HT-29 (cell line): ENCODE measurements at regions not wholly inside any gene's neighbourhood (a gene's known extent, or its start where the extent isn't known, plus 50 kb on each side); places are given as distances from the start of the nearest gene placed in this dataset.
"Not testable (repeated sequence)": the region's sequence is repeated elsewhere in the genome, so short reads cannot be mapped to it uniquely, and the experiment has no call there.

Experiments used
- DNase-seq: peaks from one replicate; pipeline ENCODE4 v3.0.0-alpha.2; 2015; ENCODE audit warnings: low spot score

DNA sequence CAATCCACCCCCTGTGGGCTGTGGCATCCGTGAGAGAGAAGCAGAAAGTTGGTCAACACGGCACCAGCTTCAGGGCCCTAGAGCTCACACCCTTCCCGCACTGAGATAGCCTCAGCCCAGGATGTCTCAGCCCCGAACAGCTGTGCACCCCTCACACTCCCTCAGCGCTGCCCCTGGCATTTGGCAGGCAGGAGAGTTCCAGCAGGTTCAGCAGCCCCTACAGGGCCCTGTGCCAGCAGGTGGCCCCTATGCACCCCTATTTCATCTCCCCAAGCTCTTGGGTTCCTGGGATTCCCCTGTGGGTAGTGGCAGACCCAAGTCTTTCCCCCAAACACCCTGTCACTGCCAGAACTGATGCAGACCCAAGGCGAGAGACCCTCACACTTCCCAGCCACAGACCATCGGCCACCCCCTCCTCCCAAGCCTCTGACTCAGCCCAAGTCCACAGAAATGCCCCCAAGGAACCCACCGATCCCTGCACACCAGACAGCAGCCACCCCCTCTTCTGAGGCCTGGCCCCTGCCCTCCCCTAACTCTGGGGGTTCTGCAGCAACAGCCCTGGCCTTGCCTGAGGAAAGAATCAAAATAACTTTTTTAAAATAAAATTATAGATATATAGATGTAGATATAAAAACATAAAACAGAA lies 183.6 kb downstream of the IGLL1 start:
- no peak for DNase-seq

DNA sequence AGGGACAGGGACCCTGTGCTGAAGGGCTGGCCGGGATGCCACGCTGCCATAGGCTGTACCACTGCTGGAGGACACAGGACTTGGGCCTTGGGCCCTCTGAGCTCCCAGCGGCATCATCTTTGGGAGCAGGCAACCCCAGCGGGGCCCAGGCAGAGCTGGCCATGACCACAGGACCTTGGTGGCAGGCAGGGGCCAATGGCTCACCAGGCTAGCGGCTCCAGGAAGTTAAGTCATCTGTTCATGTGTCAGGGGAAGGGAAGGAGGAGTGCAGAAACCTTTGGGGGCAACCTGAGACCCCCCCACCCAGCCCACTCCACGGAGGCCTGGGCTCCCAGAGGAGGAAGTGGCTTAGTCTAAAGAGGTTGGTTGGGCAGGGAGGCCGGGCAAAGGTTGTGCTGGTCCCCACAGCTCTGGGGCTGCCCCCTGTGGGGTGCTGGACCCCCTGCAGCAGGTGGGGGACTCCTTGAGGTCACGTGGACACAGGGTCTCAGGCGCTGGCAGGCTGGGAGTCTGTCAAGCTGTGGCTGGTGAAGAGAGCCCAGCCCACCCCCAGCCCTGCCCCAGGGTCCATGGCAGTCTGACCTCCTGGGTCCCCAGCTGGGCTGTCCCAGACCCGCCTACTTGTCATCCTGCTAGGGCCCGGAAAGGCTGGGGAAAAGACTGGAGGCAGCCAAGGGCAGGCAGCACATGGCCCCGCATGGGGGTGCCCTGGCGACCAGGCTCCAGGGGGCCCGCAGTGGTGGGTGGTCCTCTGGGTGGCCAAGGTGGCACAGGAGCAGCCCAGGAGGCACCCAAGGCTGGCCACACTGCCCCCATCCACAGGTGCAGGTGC lies 184.3 kb downstream of the IGLL1 start:
- DNase-seq: no peak

DNA sequence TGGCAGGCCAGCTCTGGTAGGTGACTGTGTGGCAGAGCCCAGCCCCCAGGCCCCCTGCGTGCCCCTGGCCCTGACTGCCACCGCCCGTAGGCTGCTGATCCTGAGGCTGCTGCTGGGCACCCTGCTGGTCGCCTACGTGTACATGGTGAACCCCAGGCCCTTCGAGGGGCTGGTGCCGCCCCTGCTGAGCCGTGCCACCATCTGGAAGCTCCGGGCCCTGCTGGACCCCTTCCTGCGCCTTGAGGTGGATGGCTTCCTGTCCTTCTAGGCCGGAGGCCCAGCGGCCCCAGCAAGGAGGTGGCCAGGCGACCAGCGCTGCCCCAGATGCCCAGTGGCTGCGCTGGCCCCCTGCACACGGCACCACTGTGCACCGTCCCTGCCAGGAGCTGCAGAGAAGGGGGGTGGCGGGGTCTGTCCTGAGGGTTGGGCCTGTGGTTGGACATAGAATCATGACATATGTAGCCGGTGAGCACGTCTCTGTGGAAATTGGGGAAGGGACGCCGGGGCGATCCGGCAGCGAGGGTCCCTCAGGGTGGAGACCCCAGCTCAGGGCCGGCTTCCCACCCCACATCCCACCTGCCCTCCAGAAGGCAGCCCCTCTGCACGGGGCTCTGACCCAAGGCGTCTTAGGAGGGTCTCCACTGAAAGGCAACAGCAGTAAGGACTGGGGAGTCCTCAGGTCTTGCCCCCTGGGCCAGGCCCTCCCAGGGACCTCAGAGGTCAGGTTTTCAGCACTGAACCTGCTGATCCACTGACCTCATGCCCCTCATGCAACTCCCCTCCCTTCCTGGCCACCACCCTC lies 185.4 kb downstream of the IGLL1 start:
- DNase-seq: no peak

DNA sequence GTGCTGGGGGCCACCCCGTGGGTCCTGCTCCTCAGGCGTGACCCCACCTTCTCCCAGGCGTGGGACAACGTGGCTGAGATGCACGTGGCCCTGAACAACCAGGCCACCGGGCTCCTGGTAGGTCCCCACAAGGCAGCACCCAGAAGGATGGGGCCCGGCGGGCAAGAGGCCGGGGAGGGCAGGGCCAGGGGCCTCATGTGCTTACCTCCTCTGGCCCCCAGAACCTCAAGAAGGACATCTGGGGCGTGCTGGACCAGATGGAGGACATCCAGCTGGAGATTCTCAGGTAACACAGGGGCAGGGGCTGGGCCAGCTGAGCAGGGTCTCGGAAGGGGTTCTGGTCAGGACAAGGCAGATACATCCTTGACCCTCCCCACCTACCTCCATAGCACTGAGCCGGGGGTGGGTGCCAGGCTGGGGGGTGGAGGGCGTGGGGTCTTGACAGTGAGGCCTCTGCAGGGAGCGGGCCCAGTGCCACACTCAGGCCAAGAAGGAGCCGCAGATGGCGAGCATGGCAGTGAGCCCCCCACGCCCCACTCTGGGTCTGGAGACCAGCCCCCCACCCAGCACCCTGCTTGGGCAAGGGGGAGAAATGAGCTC lies 186.3 kb downstream of the IGLL1 start:
- no peak for DNase-seq

DNA sequence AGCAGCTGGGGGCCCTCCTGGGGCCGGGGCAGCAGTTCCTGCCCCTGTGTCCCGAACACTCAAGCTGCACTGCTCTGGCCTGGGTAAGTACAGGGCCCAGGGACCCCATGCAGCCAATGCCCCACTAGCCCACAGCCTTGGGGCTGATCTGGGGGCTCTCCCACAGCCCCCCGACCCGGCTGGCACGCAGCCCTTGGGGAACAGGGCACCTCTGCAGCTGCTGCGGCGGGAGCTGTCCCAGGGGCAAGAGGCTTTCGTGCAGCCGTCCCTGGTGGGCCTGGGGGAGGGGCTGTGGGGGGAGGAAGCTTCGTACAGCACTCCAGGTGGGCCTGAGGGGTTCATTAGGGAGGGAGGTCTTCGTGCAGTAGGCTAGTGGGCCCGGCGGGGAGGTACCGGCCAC lies 186.9 kb downstream of the IGLL1 start:
- DNase-seq: not testable (repeated sequence)

DNA sequence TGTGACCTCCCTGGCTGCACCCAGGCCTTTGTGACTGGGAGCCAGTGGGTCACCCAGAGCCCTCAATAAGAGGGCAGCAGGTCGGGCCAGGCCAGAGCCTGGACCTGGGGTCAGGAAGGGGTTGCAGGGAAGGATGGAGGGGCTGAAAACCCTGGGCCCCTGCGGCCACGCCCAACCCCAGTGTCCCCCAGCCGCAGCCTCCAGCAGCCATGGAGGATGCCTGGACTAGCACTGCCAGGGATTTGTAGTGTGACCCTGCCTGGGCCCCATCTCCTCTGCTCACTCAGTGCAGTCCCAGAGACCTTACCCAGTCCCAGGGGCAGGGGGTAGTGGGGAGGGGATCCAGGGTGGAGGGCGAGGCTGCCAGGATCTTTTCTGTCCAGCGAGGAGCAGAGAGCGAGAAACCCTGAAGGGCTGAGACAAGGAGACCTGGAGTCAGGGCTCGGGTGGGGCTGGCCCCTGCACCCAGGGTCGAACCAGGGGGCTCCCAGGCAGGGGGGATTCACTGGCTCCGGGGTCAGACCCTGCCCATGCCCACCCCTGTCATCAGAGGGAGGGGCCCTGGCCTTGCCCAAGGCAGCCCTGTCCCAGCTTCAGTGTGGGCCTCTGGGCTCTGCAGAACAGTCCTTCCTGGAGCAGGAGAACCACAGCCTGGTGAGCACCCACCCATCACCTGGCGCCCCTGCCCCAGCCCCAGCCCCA lies 187.5 kb downstream of the IGLL1 start:
- no peak for DNase-seq

DNA sequence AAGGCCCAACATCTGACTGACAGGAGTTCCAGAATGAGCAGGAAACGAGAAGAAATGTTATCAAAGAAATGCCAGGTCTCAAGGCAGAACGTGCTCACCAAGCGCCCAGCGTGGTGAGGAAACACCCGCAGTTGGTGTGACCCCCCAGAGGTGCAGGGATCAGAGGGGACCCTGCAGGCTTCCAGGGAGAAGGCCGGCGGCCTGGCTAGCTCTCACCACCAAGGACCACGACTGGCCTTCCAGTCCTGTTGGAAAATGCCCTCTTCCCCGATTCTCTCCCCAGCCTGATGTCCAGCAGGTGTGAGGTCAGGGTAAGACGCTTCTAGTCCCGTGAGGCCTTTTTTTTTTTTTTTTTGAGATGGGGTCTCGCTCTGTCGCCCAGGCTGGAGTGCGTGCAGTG lies 189.1 kb downstream of the IGLL1 start:
- no peak for DNase-seq

DNA sequence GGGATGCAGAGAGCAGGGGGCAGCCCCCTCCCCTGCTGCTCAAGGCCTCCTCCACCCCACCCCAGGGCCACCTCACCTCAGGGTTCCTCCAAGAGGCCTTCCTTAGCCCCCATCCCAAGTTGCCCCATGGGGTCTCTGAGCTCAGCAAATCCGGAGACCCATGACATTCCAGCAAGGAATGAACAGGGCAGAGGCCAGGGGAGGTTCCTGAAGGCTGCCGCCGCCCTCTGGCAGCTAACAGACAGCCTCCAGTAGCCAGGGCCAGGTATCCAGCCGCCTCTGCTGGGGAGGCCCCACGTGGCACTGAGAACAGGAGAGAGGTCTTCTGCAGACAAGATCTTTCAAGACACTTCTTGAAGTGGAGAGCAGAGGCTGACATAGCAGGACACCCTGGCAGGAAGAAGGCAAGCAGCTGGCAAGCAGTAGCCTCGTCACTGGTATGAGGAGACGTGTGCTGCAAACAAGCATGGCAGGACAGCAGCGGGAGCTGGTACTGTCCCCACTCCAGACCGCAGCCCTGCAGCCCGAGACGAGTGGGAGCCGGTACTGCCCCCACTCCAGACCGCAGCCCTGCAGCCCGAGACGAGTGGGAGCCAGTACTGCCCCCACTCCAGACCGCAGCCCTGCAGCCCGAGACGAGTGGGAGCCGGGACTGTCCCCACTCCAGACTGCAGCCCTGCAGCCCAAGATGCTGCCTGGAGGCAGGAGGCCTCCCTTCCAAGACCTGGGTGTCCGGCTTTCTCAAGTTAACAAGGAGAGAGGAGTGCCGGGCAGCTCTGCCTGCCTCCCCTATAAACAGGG lies 190.6 kb downstream of the IGLL1 start:
- DNase-seq: no peak

DNA sequence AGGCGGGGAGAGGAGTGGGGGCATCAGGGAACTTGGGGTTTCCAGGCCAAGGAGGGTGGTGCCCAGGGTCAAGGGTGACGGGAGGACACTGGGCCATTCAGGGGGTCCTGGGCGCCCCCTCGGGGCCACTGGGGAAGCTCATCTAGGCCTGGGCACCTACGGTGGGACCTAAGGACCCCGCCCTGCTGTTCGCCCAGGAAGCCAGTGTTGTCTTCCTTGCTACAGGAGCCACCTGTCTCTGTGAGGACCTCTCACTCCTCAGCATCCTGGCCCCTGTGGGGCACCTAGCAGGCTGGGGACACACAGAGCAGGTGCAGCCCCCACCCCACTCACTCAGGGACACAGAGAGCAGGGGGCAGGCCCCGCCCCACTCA lies 191.6 kb downstream of the IGLL1 start:
- no peak for DNase-seq

DNA sequence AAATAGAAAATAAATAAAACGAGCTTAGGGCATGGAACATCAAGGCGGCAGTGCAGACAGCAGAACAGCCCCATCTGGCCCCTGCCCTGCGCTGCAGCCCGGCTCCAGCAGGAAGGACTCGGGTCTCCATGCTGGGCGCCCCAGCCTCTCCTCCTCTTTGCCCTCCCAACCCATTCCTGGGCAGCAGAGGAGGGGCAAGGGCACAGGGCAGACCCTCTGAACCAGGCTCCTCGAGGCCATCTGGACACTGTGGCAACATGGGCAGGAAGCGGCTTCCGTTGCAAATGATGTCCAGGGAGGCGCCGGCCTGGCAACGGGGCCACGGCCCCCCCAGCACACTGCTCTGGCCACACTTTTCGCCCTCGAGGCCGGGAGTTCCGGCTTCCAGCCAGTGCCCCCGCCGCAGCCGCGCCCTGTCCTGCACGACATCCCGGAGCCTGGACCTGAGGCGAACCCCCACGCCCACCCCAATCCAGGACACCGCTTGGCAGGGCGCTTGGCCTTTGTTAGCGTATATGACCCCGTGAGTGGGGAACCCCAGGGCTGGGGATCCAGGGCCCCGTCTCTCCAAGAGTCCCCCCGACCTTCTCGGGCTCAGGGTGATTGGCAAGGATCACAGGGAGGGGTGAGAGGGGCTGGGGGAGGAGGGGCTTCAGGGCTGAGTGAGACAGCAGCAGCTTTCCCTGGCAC lies 192.1 kb downstream of the IGLL1 start:
- DNase-seq: no peak

DNA sequence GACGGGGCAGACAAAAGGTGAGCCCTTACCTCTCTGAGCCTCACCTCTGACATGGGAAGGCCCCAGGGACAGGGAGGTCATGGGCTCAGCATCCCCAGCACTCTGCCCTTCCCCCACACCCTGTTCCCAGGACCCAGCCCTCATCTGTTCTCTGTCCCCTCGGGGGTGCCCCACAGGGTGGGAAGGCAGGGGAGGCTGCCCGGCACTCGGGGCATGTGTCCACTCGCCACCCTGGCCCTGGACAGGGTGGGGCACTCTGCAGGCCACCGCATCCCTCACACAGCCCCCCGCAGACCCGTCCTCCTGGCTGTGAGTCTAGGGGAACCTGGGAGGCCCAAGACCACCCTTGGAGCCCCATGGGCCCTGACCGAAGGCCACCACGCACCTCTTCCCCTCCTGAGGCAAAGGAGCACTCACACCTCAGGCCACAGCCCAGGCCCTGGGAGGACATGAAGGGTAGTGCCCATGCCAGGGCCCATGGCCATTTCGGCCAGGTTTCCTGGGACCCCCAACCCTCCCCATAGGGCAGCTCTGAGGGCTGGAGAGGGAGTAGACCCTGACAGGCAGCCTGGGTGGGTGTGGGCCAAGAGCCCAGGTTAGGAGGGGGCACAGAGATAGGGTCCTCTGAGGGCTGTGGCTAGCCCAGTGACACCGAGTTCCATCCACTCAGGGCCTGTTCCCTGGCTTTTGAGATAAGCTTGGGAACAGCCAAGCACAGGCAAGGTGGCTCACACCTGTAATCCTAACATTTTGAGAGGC lies 193.1 kb downstream of the IGLL1 start:
- DNase-seq: no peak

DNA sequence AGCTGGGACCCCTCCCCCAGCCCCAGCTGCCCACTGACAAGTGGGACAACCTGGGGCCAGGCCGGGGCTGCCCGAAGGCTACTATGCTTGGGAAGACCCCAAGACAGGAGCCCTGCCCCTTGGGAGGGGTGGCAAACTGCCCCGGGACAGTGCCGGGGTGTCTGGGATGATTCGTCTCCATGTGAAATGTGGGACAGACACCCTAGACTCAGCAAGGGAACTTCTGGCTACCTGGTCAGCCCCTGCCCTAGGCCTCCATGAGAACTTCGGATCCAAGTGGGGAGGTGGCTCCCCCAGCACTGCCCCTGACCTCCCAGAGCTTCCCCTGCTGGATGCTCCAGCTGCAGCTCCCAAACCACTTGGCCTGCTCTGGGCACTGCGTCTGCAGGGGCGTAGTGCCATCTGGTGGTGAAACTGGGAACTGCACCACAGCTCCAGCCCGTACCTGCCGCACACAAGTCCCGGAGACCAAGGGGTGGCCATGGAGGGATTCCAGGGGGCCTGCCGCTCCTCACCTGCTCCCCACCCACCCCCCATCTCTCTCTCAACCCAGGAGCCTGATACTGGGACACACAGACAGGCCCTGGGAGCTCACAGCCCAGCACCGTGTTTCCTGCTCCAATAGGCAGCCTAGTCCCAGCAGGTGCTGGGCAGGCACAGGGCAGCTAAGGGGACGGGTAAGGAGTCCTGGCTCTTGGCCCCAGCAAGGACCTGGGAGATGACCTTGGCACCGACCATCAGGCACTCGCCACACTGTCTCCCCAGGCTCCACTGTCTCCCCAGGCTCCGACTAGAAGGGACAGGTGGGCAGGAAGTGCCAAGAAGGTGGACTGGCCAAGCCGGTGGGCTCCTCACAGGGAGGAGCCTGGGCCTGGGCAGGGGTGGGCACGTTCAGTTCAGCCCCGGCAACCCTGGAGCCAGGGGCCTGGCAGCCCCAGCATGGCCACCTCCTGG lies 194.1 kb downstream of the IGLL1 start:
- peak; percentile 79 for DNase-seq

DNA sequence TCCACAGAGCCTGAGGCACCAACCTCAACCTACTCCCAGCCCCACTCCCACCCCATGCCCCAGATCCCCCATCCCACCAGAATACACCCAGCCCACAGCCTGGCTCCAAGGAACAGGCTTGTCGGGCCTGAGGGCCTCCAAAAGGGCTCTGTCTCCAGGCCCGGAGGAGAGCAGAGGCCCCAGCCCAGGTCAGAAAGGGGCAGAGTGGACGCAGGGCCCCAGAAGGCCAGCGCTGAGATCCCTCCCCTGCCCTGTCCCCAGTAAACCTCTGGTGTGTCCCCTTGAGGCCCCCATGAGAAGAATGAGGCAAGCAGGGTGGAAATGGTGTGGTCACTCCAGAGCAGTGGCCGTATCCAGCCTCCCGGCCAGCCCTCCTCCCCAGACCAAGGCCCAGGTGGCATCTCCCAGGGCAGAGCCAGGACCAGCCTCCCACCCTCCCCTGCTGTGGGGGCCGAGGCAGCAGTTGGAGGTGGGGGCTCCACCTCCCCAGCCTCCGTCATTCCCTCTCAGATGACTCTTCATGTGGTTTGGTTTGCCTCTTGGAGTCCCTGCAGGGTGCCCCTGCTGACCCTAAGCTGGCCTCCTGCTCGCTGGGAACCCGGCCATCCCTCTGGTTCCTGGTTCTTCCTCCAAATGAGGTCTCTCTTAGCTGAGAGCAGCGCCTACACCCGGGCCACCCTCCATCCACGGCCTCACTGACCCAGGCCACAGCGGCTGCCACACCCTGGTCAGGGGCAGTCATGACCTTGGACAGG lies 195.0 kb downstream of the IGLL1 start:
- no peak for DNase-seq

DNA sequence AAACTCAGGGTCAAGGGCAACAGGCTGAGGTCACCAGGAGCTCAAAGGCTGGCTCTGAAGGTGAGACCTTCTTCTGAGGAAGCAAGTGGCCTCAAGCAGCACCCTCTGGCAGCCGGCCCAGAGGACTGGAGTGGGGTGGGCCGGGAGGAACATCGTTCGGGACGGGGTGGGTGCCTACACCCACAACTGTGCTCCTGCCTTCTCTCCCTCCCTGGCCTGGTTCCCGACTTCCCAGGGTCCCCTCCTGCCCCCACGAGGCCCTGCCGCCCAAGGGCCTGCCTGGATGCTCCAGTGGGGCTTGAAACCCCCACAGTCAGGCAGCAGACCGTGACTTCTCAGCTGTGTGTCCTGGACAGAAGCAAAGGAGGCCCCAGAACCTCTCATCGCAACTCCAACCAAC lies 195.7 kb downstream of the IGLL1 start:
- no peak for DNase-seq

DNA sequence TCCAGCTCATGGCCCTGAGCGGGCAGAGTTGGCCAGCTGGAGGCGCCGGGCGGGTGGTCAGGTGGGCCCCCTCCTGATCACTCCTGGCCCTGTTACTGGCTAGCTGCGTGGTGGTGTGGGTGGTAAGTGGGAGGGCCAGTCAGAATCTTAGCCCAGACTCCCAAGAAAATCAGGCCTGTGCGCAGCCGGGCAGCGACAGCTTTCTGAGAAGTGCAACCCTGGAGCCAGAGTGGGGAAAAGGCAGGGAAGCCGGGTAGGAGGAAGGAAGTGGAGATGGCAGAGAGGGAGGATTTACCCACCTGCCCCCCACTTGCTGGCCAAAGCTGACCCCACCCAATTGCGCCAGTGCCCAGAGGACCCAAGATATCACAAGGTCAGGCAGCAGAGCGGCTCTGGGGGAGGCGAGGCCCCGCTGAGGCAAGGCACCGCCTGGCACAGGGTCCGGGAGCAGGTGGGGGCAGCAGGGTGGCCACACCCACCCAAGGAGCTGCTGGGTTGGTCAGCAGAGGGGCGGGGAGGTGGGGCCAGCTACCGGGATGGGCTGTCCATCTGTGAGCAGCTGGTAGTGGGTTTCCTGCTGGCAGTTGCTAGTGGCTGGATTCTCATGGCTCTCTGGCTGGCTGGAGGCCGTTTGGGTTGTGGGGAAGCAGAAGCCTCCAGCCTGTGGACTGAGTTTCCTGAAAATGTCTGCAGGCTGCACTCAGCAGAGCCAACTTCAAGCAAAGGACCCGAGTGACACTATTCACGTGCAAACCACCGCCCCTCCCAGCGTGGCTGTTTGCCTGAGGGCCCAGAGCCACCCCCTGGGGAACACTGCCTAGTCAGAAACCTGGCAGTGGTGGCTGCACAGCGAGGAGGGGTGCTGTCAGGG lies 196.4 kb downstream of the IGLL1 start:
- DNase-seq: no peak
